ENCODE measurements at regions not wholly inside any gene's neighbourhood (a gene's known extent, or its start where the extent isn't known, plus 50 kb on each side); places are given as distances from the start of the nearest gene placed in this dataset.

DNA sequence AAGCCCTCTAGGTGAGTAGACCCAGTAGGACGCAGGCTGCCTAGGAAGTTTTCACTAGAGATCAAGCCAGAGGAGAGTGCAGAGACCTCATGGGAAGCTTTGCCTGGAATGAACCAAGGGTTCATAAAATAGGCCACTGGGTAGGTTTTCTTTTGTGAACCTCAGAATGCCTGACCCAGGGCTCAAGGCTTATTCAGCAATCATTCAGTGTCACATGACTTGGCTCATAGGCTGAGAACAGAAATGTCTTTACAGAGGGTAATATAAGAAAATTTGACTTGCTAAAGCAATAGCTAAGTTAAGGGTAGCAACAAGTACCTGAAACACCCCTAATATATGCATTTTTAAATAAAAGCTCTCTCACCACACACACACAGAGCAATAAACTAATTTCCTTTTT, 132.6 kb downstream of the RAB38 start:
- TF ChIP-seq, protein P1, sequence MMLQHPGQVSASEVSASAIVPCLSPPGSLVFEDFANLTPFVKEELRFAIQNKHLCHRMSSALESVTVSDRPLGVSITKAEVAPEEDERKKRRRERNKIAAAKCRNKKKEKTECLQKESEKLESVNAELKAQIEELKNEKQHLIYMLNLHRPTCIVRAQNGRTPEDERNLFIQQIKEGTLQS (IDR thresholded peaks at IDR 0.05), result no peak
- TF ChIP-seq, protein P2, sequence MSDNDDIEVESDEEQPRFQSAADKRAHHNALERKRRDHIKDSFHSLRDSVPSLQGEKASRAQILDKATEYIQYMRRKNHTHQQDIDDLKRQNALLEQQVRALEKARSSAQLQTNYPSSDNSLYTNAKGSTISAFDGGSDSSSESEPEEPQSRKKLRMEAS (IDR thresholded peaks at IDR 0.05), result no peak
- TF ChIP-seq FOXA1 (IDR thresholded peaks at IDR 0.05), result no peak
- TF ChIP-seq, protein P3, sequence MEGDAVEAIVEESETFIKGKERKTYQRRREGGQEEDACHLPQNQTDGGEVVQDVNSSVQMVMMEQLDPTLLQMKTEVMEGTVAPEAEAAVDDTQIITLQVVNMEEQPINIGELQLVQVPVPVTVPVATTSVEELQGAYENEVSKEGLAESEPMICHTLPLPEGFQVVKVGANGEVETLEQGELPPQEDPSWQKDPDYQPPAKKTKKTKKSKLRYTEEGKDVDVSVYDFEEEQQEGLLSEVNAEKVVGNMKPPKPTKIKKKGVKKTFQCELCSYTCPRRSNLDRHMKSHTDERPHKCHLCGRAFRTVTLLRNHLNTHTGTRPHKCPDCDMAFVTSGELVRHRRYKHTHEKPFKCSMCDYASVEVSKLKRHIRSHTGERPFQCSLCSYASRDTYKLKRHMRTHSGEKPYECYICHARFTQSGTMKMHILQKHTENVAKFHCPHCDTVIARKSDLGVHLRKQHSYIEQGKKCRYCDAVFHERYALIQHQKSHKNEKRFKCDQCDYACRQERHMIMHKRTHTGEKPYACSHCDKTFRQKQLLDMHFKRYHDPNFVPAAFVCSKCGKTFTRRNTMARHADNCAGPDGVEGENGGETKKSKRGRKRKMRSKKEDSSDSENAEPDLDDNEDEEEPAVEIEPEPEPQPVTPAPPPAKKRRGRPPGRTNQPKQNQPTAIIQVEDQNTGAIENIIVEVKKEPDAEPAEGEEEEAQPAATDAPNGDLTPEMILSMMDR (IDR thresholded peaks at IDR 0.05; ENCODE audit: low read depth, low read length, missing input control), result no peak
- TF ChIP-seq RAD21 (IDR thresholded peaks at IDR 0.05), result no peak
- no peak for TF ChIP-seq YY1 (IDR thresholded peaks at IDR 0.05)
- TF ChIP-seq GABPA (IDR thresholded peaks at IDR 0.05 in 1 of 2, conservative IDR thresholded peaks at IDR 0.05 in 1 of 2), result no peak

All from liver (tissue), 3 donors.